Ovary (tissue), 7 donors: ENCODE measurements at regions not wholly inside any gene's neighbourhood (a gene's known extent, or its start where the extent isn't known, plus 50 kb on each side); places are given as distances from the start of the nearest gene placed in this dataset.

Source experiments
- DNase-seq, 5 donors: peaks; one replicate each; pipeline ENCODE4 v3.0.0-alpha.2; 2019 to 2020
- H3K27ac ChIP-seq, 2 donors: fragments of 200-600 bp; one replicate each; pipeline versions ENCODE4 v1.5.1 to v1.8.0; 2019 to 2022
- H3K27me3 ChIP-seq: fragments of 200-600 bp; one replicate; pipeline ENCODE4 v1.8.0; 2022
- H3K36me3 ChIP-seq: fragments of 200-600 bp; sonication (generic); one replicate; pipeline ENCODE4 v1.5.1; 2019
- H3K4me1 ChIP-seq: one replicate; pipeline ENCODE4 v1.8.1; 2013; ENCODE audit warnings: mild to moderate bottlenecking, moderate library complexity; ENCODE audit not compliant: insufficient read depth
- H3K4me3 ChIP-seq: fragments of 200-600 bp; sonication (generic); one replicate; pipeline ENCODE4 v1.5.1; 2017
- H3K9me3 ChIP-seq, 2 donors: fragments of 200-600 bp in 1 of 2; sonication (generic) in 1 of 2; one replicate each; pipeline versions ENCODE4 v1.5.1 to v1.8.1; 2013 to 2019; ENCODE audit warnings: mild to moderate bottlenecking in 1 of 2, moderate library complexity in 1 of 2
- EP300 ChIP-seq: sonication (generic); formaldehyde crosslinking; IDR thresholded peaks from one replicate; pipeline ENCODE4 v1.6.1; 2017; ENCODE audit warnings: antibody characterized with exemption
- POLR2A ChIP-seq: fragments of 450-650 bp; IDR thresholded peaks from one replicate; pipeline ENCODE4 v1.6.1; 2017; ENCODE audit warnings: antibody characterized with exemption, mild to moderate bottlenecking, moderate library complexity
- WGBS, 3 donors: extraction: QIAGEN DNeasy Blood & Tissue Kit in 1 of 3; methylation state at CpG; one replicate each; pipeline versions ENCODE4 v1.1.5 to v1.1.7; 2013 to 2017; 5-methylcytosine and 5-hydroxymethylcytosine counted together
- intact Hi-C, 4 donors: fragments of 100-400 bp; cut with DNase I; formaldehyde crosslinking; loops; one replicate each; pipeline versions ENCODE4 v1.11.0 to v1.15.1; 2022 to 2023
- TF ChIP-seq, protein P1 (sequence below), 3 donors: fragments of 450-650 bp in 2 of 3; fragments of 200-600 bp in 1 of 3; IDR thresholded peaks; one replicate each; pipeline versions ENCODE4 v1.5.1 to v1.8.0; 2016 to 2022; ENCODE audit warnings: antibody characterized with exemption in 3 of 3, mild to moderate bottlenecking in 1 of 3
- donor health status: DM: no; HTN: no; CAD: no; lungs with moderate emphysema.
- donor health status: DM: no; HTN: no; CAD: no.
- donor health status: Bipolar disorder and iron deficiency.
- donor health status: DM: no; HTN: no; CAD: no.
- donor health status: DM: yes; HTN: yes; CAD: no.

DNA sequence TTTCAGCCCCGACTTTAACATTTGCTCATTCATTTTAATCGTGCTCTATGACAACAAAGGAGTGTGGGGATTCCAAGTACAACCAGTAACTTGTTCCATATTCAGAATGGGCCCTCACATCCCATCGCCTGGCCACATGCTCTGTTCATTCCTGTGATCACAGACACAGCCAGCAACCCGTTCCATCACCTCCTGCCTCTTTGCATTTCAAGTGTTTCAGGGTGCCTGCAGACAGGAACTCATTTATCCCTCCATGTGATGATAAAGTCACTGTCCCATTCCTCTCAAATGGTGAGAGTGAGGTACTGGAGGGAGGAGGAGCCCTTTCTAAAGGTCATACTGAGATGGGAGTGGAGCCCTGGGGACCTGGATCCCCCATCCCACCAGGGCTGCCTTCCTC, 571.1 kb downstream of the MAT2B start:
- no peak overlapping the region for H3K27ac ChIP-seq
- intact Hi-C loops, result no loop called here
- no peaks in the 10 kb centered on the region for H3K9me3 ChIP-seq
- 83 to 87% (median 84%) methylated on average over 4 of the region's 4 CpGs for WGBS, 3 donors
- H3K4me1 ChIP-seq, result no peaks in the 10 kb centered on the region
- no peaks in the 10 kb centered on the region for H3K36me3 ChIP-seq
- no peak for DNase-seq
- H3K27me3 ChIP-seq, result no peaks in the 10 kb centered on the region
- no peak overlapping the region for H3K4me3 ChIP-seq
- TF ChIP-seq, protein P1, sequence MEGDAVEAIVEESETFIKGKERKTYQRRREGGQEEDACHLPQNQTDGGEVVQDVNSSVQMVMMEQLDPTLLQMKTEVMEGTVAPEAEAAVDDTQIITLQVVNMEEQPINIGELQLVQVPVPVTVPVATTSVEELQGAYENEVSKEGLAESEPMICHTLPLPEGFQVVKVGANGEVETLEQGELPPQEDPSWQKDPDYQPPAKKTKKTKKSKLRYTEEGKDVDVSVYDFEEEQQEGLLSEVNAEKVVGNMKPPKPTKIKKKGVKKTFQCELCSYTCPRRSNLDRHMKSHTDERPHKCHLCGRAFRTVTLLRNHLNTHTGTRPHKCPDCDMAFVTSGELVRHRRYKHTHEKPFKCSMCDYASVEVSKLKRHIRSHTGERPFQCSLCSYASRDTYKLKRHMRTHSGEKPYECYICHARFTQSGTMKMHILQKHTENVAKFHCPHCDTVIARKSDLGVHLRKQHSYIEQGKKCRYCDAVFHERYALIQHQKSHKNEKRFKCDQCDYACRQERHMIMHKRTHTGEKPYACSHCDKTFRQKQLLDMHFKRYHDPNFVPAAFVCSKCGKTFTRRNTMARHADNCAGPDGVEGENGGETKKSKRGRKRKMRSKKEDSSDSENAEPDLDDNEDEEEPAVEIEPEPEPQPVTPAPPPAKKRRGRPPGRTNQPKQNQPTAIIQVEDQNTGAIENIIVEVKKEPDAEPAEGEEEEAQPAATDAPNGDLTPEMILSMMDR (IDR thresholded peaks at IDR 0.05), result no peak
- TF ChIP-seq EP300 (no peak), POLR2A (no peak)

DNA sequence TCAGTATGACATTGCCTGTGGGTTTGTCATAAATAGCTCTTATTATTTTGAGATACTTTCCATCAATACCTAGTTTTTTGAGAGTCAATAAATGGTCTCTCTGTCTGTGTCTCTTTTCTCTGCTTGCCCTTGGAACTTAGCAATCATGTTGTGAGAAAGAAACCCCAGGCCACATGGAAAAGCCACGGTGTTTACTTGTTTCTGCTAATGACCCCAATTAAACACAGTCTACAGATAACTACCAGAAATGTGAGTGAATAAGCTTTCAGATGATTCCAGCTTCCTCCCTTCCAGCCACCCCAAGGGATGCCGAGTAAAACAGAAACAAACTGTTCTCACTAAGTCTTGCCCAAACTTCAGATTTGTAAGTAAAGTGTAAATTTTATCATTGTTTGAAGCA, 584.9 kb downstream of the MAT2B start:
- Histone ChIP-seq H3K36me3 (no peaks in the 10 kb centered on the region), H3K27me3 (no peaks in the 10 kb centered on the region), H3K4me3 (no peak overlapping the region), H3K27ac (no peak overlapping the region), H3K4me1 (peaks cover 2% of the 10 kb centered on the region), H3K9me3 (no peaks in the 10 kb centered on the region)
- DNase-seq, result no peak
- WGBS, 3 donors, result 15 to 38% (median 21%) methylated on average over 2 of the region's 2 CpGs
- TF ChIP-seq, protein P1 (IDR thresholded peaks at IDR 0.05), result no peak
- no peak for TF ChIP-seq EP300
- no peak for TF ChIP-seq POLR2A
- intact Hi-C loops, result no loop called here

DNA sequence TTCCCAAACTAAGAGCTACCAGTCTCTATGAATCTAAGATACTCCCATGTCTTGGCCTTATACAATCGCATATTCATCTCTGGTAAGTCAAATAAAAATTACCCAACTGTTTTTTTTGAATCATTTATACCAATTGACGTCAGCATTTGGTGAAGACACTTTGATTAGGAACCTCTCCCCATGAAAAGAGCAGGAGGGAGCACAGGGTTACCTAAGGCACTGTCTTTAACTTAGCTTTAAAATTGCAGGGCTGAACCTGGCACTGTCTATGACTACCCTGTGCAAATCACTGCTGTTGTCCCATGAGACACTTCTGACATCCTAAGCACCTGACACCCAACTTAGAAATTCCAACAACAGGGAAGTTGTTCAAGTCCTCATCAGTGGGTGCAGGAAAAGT, 586.4 kb downstream of the MAT2B start:
- no peak overlapping the region for H3K27ac ChIP-seq
- no peaks in the 10 kb centered on the region for H3K9me3 ChIP-seq
- H3K36me3 ChIP-seq, result no peaks in the 10 kb centered on the region
- H3K4me3 ChIP-seq, result no peak overlapping the region
- H3K27me3 ChIP-seq, result no peaks in the 10 kb centered on the region
- TF ChIP-seq, protein P1 (IDR thresholded peaks at IDR 0.05), result no peak
- no peak for TF ChIP-seq POLR2A
- no peak for TF ChIP-seq EP300
- 80 to 89% (median 86%) methylated on average over 2 of the region's 2 CpGs for WGBS, 3 donors
- intact Hi-C loops, result no loop called here
- no peaks in the 10 kb centered on the region for H3K4me1 ChIP-seq
- no peak for DNase-seq

- WGBS, 3 donors, result 47 to 56% (median 52%) methylated on average over 3 of the region's 3 CpGs
- intact Hi-C loops, result no loop called here
- TF ChIP-seq EP300, result no peak
- TF ChIP-seq, protein P1 (IDR thresholded peaks at IDR 0.05), result no peak
Measured at GRCh38 chr5:164094291-164094690, 588.9 kb downstream of the MAT2B start.

DNA sequence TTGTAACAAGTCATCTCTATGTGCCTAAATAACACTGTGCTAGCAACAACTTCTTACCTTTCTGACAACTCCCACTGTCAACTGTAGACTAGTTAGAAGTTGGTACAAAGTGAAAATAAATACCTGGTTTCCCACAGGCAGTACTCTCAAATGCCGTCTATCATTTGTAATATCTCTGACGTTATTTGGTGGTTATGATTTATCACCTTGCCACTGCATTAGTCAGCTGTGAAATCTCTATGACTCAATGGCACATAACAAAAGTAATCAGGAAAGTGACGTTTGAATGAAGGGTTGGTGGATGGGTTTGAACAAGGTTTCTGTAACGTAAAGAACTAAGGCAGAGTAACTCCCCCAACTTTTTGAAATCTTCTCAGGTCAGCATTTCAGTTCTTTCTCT, 592.3 kb downstream of the MAT2B start:
- DNase-seq, result no peak
- Histone ChIP-seq H3K4me1 (no peaks in the 10 kb centered on the region), H3K4me3 (no peak overlapping the region), H3K27ac (no peak overlapping the region), H3K9me3 (no peaks in the 10 kb centered on the region), H3K27me3 (no peaks in the 10 kb centered on the region), H3K36me3 (no peaks in the 10 kb centered on the region)
- intact Hi-C loops, result no loop called here
- TF ChIP-seq EP300 (no peak), POLR2A (no peak)
- TF ChIP-seq, protein P1 (IDR thresholded peaks at IDR 0.05), result no peak
- 80 to 87% (median 83%) methylated on average over 4 of the region's 4 CpGs for WGBS, 3 donors

More at GRCh38 chr5:164094291-164094690, 588.9 kb downstream of the MAT2B start:
- Histone ChIP-seq H3K36me3 (no peaks in the 10 kb centered on the region), H3K4me1 (no peaks in the 10 kb centered on the region), H3K27ac (no peak overlapping the region), H3K9me3 (no peaks in the 10 kb centered on the region), H3K27me3 (no peaks in the 10 kb centered on the region), H3K4me3 (no peak overlapping the region)
- no peak for DNase-seq
